Endothelial cell of umbilical vein (primary cell): ENCODE measurements at regions not wholly inside any gene's neighbourhood (a gene's known extent, or its start where the extent isn't known, plus 50 kb on each side); places are given as distances from the start of the nearest gene placed in this dataset.

ENCODE experiments used
- BruUV-seq: library from RNA; stranded (reverse); fragments of 400-500 nt; replicated peaks from 2 replicates; lab custom pipeline; 2021; lab: Mats Ljungman, UMichigan
- CTCF ChIA-PET: fragments of 300-600, 350-600 bp; sonication (Branson Sonifier 250); formaldehyde crosslinking; loops from one replicate; lab custom pipeline; 2021; ENCODE audit warnings: antibody characterized with exemption, inconsistent platforms; lab: Charles Lee
- POLR2A ChIA-PET: fragments of 300-600, 350-600 bp; sonication (Branson Sonifier 250); formaldehyde crosslinking; loops from one replicate; lab custom pipeline; 2021; ENCODE audit warnings: antibody characterized with exemption, inconsistent platforms; lab: Charles Lee
- DNase-seq: peaks from one replicate; pipeline ENCODE4 v3.0.0-alpha.2; 2011; ENCODE audit warnings: low read depth, low spot score
- FAIRE-seq: peaks from 2 replicates; lab custom pipeline; 2011; peaks lifted over from hg19 to GRCh38; lab: Jason Lieb, UNC
- H2AFZ ChIP-seq: 2 replicates; pipeline ENCODE4 v1.6.0; 2012; ENCODE audit warnings: low read depth, low read length, control low read depth, inconsistent platforms
- H3K27ac ChIP-seq: 2 replicates; pipeline ENCODE4 v1.5.1; 2011; ENCODE audit warnings: low read depth, mild to moderate bottlenecking, control low read depth, low read length, moderate library complexity; ENCODE audit not compliant: insufficient read depth
- H3K27me3 ChIP-seq, 2 experiments: 2 replicates each; pipeline versions ENCODE4 v1.6.0 to v1.6.1; 2011; ENCODE audit warnings: low read length in 2 of 2, mixed read lengths in 1 of 2; ENCODE audit not compliant: control insufficient read depth in 2 of 2, insufficient read depth in 2 of 2
- H3K36me3 ChIP-seq, 2 experiments: 2 replicates in 1 of 2; 3 replicates in 1 of 2; pipeline ENCODE4 v1.5.1; 2011; ENCODE audit warnings: low read length in 2 of 2, mild to moderate bottlenecking in 1 of 2, moderate library complexity in 1 of 2; ENCODE audit not compliant: control insufficient read depth in 2 of 2, insufficient read depth in 2 of 2; ENCODE audit errors: extremely low read depth in 1 of 2
- H3K4me1 ChIP-seq: 3 replicates; pipeline ENCODE4 v1.5.1; 2011; ENCODE audit warnings: mild to moderate bottlenecking, low read length; ENCODE audit not compliant: control insufficient read depth, insufficient read depth; ENCODE audit errors: extremely low read depth
- H3K4me2 ChIP-seq: 2 replicates; pipeline ENCODE4 v1.6.1; 2011; ENCODE audit warnings: low read length, control low read depth, mixed read lengths; ENCODE audit not compliant: insufficient read depth
- H3K4me3 ChIP-seq, 3 experiments: fragments of 200-600 bp in 1 of 3; sonication (generic), shearing (Covaris generic) in 1 of 3; replicated peaks in 1 of 3; 2 replicates each; pipeline ENCODE4 v1.5.1; 2011 to 2016; ENCODE audit warnings: control low read depth in 3 of 3, low read length in 3 of 3, mild to moderate bottlenecking in 2 of 3, inconsistent platforms in 1 of 3, low read depth in 1 of 3, moderate library complexity in 1 of 3; ENCODE audit not compliant: insufficient read depth in 1 of 3
- H3K79me2 ChIP-seq: 2 replicates; pipeline ENCODE4 v1.6.0; 2012; ENCODE audit warnings: low read length, inconsistent platforms; ENCODE audit not compliant: control insufficient read depth, insufficient read depth
- H3K9ac ChIP-seq: replicated peaks from 2 replicates; pipeline ENCODE3; 2011; ENCODE audit warnings: low read length, control low read depth; ENCODE audit not compliant: insufficient read depth; ENCODE audit errors: extremely low read depth
- H3K9me1 ChIP-seq: replicated peaks from 3 replicates; pipeline ENCODE4 v1.6.0; 2011; ENCODE audit warnings: mild to moderate bottlenecking, low read length; ENCODE audit not compliant: control insufficient read depth, insufficient read depth; ENCODE audit errors: extremely low read depth
- H3K9me3 ChIP-seq: replicated peaks from 2 replicates; pipeline ENCODE4 v1.5.1; 2012; ENCODE audit warnings: low read length, inconsistent platforms; ENCODE audit not compliant: control insufficient read depth, insufficient read depth
- H4K20me1 ChIP-seq: replicated peaks from 2 replicates; pipeline ENCODE3; 2011; ENCODE audit warnings: mild to moderate bottlenecking, low read length; ENCODE audit not compliant: control insufficient read depth, insufficient read depth; ENCODE audit errors: extremely low read depth
- CTCF ChIP-seq, 2 donors: IDR thresholded peaks; 1 replicate in 1 of 2; 2 replicates in 1 of 2; pipeline ENCODE4 v1.5.1; 2011; ENCODE audit warnings: low read length in 2 of 2, mild to moderate bottlenecking in 2 of 2, moderate library complexity in 2 of 2, control low read depth in 1 of 2, inconsistent platforms in 1 of 2, low read depth in 1 of 2; ENCODE audit not compliant: insufficient read depth in 1 of 2; ENCODE audit errors: extremely low read depth in 1 of 2
- EZH2 ChIP-seq: IDR thresholded peaks from 2 replicates; pipeline ENCODE4 v1.6.1; 2012; ENCODE audit warnings: borderline replicate concordance, low read depth, mild to moderate bottlenecking, moderate library complexity, low read length, inconsistent platforms; ENCODE audit not compliant: severe bottlenecking
- FOS ChIP-seq: IDR thresholded peaks from 2 replicates; pipeline ENCODE4 v1.6.1; 2011; ENCODE audit warnings: mild to moderate bottlenecking, low read length, moderate library complexity, borderline replicate concordance; ENCODE audit not compliant: insufficient read depth
- GATA2 ChIP-seq: IDR thresholded peaks from 2 replicates; pipeline ENCODE4 v1.7.0; 2011; ENCODE audit warnings: low read depth, mild to moderate bottlenecking, moderate library complexity, mixed read lengths, low read length; ENCODE audit not compliant: insufficient read length, insufficient read depth
- JUN ChIP-seq: IDR thresholded peaks from 2 replicates; pipeline ENCODE4 v1.6.1; 2011; ENCODE audit warnings: borderline replicate concordance, low read depth; ENCODE audit not compliant: insufficient read length, insufficient read depth
- MAX ChIP-seq: IDR thresholded peaks from 2 replicates; pipeline ENCODE4 v1.6.1; 2011; ENCODE audit not compliant: insufficient read depth, insufficient read length
- MYC ChIP-seq: IDR thresholded peaks from one replicate; pipeline ENCODE4 v1.6.1; 2011; ENCODE audit warnings: mild to moderate bottlenecking, low read depth, low read length
- POLR2A ChIP-seq: IDR thresholded peaks from 2 replicates; pipeline ENCODE4 v1.6.1; 2012; ENCODE audit warnings: low read depth, mild to moderate bottlenecking, control low read depth, low read length
- POLR2AphosphoS5 ChIP-seq: IDR thresholded peaks from 2 replicates; pipeline ENCODE4 v1.6.1; 2012; ENCODE audit warnings: low read depth, mild to moderate bottlenecking, control low read depth, low read length, moderate library complexity; ENCODE audit not compliant: insufficient read depth
- dilution Hi-C: fragments of 300-500 bp; cut with MboI; formaldehyde crosslinking; loops from one replicate; pipeline ENCODE4 v1.15.0; 2019; ENCODE audit warnings: low sequenced_read_pairs; ENCODE audit not compliant: extremely low pct_ligation_motif_present
- intact Hi-C: fragments of 100-400 bp; cut with micrococcal nuclease; formaldehyde crosslinking; loops from one replicate; pipeline ENCODE4 v1.10.0; 2022

DNA sequence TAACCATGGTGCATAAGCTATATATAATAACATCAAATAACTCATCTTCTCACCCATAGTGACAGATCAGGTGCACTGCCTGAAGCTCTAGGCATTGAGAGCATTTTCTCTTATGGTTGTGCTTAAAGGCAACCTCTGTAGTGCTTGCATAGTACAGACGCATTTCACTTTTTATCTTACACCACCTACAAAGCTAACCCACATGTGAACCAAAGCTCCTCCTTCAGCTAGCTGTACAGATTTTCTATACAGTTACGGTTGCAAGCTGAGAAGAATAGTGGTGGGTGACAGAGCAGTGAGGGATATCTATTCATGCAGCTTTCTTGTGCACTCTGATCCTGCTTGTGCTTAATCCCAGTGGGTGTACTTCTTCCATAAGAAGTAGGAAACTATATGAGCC, 1525.2 kb downstream of the STIM2 start:
- TF ChIP-seq POLR2A = no peak
- TF ChIP-seq POLR2AphosphoS5 = no peak
- TF ChIP-seq JUN = no peak
- no peak for TF ChIP-seq EZH2
- TF ChIP-seq FOS = no peak
- TF ChIP-seq CTCF (IDR thresholded peaks at IDR 0.05; ENCODE audit: extremely low read depth in 1 of 2, insufficient read depth in 1 of 2, low read depth in 1 of 2, low read length in 2 of 2) = no peak
- TF ChIP-seq MYC = no peak
- TF ChIP-seq GATA2 = no peak
- TF ChIP-seq MAX = no peak
- ChIA-PET CTCF (no interaction called here), POLR2A (interaction anchor here (0.6 kb wide), 1 partner anchor 513 kb away, joined by 3 read pairs; no protein-coding TSS in a partner anchor)
- Histone ChIP-seq H3K4me2 (no peak overlapping the region), H3K9ac (no peak overlapping the region), H3K27me3 (no peaks in the 10 kb centered on the region), H3K4me1 (no peaks in the 10 kb centered on the region), H3K9me3 (no peaks in the 10 kb centered on the region), H2AFZ (no peak overlapping the region), H3K36me3 (no peaks in the 10 kb centered on the region), H3K79me2 (no peaks in the 10 kb centered on the region), H3K4me3 (no peak overlapping the region), H4K20me1 (no peaks in the 10 kb centered on the region), H3K9me1 (no peaks in the 10 kb centered on the region), H3K27ac (no peak overlapping the region)
- DNase-seq (no peak), FAIRE-seq (no peak)
- intact Hi-C loops = no loop called here
- BruUV-seq = no TSS peak
- dilution Hi-C loops = no loop called here
